Ovary (tissue), 7 donors: ENCODE measurements at regions not wholly inside any gene's neighbourhood (a gene's known extent, or its start where the extent isn't known, plus 50 kb on each side); places are given as distances from the start of the nearest gene placed in this dataset.

Experiments used
- DNase-seq, 5 donors: peaks; one replicate each; pipeline ENCODE4 v3.0.0-alpha.2; 2019 to 2020
- H3K27ac ChIP-seq, 2 donors: fragments of 200-600 bp; one replicate each; pipeline versions ENCODE4 v1.5.1 to v1.8.0; 2019 to 2022
- H3K27me3 ChIP-seq: fragments of 200-600 bp; one replicate; pipeline ENCODE4 v1.8.0; 2022
- H3K36me3 ChIP-seq: fragments of 200-600 bp; sonication (generic); one replicate; pipeline ENCODE4 v1.5.1; 2019
- H3K4me1 ChIP-seq: one replicate; pipeline ENCODE4 v1.8.1; 2013; ENCODE audit warnings: mild to moderate bottlenecking, moderate library complexity; ENCODE audit not compliant: insufficient read depth
- H3K4me3 ChIP-seq: fragments of 200-600 bp; sonication (generic); one replicate; pipeline ENCODE4 v1.5.1; 2017
- H3K9me3 ChIP-seq, 2 donors: fragments of 200-600 bp in 1 of 2; sonication (generic) in 1 of 2; one replicate each; pipeline versions ENCODE4 v1.5.1 to v1.8.1; 2013 to 2019; ENCODE audit warnings: mild to moderate bottlenecking in 1 of 2, moderate library complexity in 1 of 2
- EP300 ChIP-seq: sonication (generic); formaldehyde crosslinking; IDR thresholded peaks from one replicate; pipeline ENCODE4 v1.6.1; 2017; ENCODE audit warnings: antibody characterized with exemption
- POLR2A ChIP-seq: fragments of 450-650 bp; IDR thresholded peaks from one replicate; pipeline ENCODE4 v1.6.1; 2017; ENCODE audit warnings: antibody characterized with exemption, mild to moderate bottlenecking, moderate library complexity
- WGBS, 3 donors: extraction: QIAGEN DNeasy Blood & Tissue Kit in 1 of 3; methylation state at CpG; one replicate each; pipeline versions ENCODE4 v1.1.5 to v1.1.7; 2013 to 2017; 5-methylcytosine and 5-hydroxymethylcytosine counted together
- intact Hi-C, 4 donors: fragments of 100-400 bp; cut with DNase I; formaldehyde crosslinking; loops; one replicate each; pipeline versions ENCODE4 v1.11.0 to v1.15.1; 2022 to 2023
- TF ChIP-seq, protein P1 (sequence below), 3 donors: fragments of 450-650 bp in 2 of 3; fragments of 200-600 bp in 1 of 3; IDR thresholded peaks; one replicate each; pipeline versions ENCODE4 v1.5.1 to v1.8.0; 2016 to 2022; ENCODE audit warnings: antibody characterized with exemption in 3 of 3, mild to moderate bottlenecking in 1 of 3
- donor health status: DM: no; HTN: no; CAD: no; lungs with moderate emphysema.
- donor health status: DM: no; HTN: no; CAD: no.
- donor health status: Bipolar disorder and iron deficiency.
- donor health status: DM: no; HTN: no; CAD: no.
- donor health status: DM: yes; HTN: yes; CAD: no.

DNA sequence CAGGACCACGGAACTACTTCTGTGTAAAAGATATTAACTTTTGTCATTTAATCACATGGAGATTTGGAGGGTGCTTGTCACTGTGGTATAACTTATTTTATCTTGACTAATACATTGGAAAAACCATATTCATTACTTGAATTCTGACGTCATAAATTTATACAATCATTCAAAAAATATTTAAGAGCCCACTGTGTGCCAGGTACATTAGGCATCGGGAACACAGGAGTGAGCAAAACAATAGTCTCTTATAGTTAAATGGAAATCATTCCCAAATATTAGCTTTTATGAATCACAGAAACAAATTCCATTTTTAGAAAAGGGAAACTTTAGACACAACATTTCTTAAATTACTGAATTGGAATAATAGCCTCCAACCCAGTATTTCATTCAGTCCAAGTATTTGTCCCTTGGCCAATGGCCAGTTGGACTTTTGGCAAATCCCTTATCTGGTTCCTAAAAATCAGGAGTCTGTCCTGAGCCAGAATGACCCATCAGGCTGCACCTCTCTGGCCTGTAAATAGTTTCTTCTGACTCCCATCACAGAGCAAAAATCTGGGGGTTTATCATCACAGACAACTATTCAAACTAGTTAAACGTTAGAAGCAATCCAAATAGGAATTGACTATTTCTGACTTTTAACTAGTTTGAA is 104.3 kb upstream of the FSTL4 start:
- Histone ChIP-seq H3K4me1 (no peaks in the 10 kb centered on the region), H3K9me3 (no peaks in the 10 kb centered on the region), H3K36me3 (no peaks in the 10 kb centered on the region), H3K27me3 (no peaks in the 10 kb centered on the region), H3K27ac (no peak overlapping the region), H3K4me3 (no peak overlapping the region)
- intact Hi-C loops = no loop called here
- 33 to 35% (median 35%) methylated on average over 4 of the region's 4 CpGs for WGBS, 3 donors
- TF ChIP-seq POLR2A (no peak), EP300 (no peak)
- TF ChIP-seq, protein P1, sequence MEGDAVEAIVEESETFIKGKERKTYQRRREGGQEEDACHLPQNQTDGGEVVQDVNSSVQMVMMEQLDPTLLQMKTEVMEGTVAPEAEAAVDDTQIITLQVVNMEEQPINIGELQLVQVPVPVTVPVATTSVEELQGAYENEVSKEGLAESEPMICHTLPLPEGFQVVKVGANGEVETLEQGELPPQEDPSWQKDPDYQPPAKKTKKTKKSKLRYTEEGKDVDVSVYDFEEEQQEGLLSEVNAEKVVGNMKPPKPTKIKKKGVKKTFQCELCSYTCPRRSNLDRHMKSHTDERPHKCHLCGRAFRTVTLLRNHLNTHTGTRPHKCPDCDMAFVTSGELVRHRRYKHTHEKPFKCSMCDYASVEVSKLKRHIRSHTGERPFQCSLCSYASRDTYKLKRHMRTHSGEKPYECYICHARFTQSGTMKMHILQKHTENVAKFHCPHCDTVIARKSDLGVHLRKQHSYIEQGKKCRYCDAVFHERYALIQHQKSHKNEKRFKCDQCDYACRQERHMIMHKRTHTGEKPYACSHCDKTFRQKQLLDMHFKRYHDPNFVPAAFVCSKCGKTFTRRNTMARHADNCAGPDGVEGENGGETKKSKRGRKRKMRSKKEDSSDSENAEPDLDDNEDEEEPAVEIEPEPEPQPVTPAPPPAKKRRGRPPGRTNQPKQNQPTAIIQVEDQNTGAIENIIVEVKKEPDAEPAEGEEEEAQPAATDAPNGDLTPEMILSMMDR (IDR thresholded peaks at IDR 0.05) = no peak
- DNase-seq = no peak

DNA sequence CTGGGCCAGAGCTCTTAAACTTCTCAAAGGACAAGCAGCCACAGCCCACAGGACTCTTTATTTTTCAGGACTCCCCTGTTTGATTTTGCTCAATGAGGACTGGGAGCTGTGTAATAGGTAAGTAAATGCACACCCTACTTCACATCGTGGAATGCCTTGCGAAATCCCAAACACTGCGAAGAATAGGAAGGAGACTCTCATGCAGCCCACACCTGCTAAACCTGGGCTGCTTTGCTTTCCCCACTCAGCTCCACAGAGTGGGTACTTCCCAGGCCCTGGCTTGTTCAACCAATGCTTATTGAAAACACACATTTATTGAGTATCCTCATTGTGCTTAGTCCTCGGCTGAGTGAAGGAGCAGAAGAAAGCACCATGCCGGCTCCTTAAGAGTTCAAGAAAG is 103.3 kb upstream of the FSTL4 start:
- intact Hi-C loops = no loop called here
- no peaks in the 10 kb centered on the region for H3K9me3 ChIP-seq
- no peak overlapping the region for H3K27ac ChIP-seq
- no peaks in the 10 kb centered on the region for H3K27me3 ChIP-seq
- no peaks in the 10 kb centered on the region for H3K36me3 ChIP-seq
- WGBS, 3 donors = 78 to 88% (median 88%) methylated on average over 5 of the region's 5 CpGs
- H3K4me3 ChIP-seq = no peak overlapping the region
- DNase-seq = no peak
- H3K4me1 ChIP-seq = no peaks in the 10 kb centered on the region
- TF ChIP-seq, protein P1 (IDR thresholded peaks at IDR 0.05) = no peak
- TF ChIP-seq EP300 (no peak), POLR2A (no peak)

DNA sequence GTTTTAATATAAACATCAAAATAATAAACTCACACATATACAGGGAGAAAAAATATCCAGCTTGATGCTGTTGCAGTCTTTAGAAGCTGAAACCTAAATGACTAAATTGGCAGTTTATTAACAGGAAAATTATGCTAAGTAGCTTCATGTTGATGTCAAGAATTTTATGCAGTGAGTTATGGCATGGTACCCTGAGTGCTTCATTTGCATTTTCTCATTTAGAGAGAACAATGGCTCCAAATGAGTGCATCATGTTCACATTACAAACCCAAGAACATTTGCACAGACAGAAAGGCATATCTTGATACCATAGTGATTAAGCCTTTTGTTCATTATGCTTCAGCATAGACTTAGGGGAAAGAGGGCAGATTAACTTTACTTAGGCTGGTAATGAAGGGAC is 102.9 kb upstream of the FSTL4 start:
- no peak overlapping the region for H3K4me3 ChIP-seq
- no peak overlapping the region for H3K27ac ChIP-seq
- no peaks in the 10 kb centered on the region for H3K9me3 ChIP-seq
- H3K4me1 ChIP-seq = no peaks in the 10 kb centered on the region
- no peaks in the 10 kb centered on the region for H3K36me3 ChIP-seq
- H3K27me3 ChIP-seq = no peaks in the 10 kb centered on the region
- TF ChIP-seq EP300 (no peak), POLR2A (no peak)
- TF ChIP-seq, protein P1 (IDR thresholded peaks at IDR 0.05) = no peak
- DNase-seq = no peak
- intact Hi-C loops = no loop called here

- H3K27me3 ChIP-seq = no peaks in the 10 kb centered on the region
- WGBS, 3 donors = 66 to 75% (median 67%) methylated on average over 12 of the region's 12 CpGs
- no peak for DNase-seq
- no peak overlapping the region for H3K27ac ChIP-seq
- H3K9me3 ChIP-seq = no peaks in the 10 kb centered on the region
- intact Hi-C loops = no loop called here
- H3K36me3 ChIP-seq = no peaks in the 10 kb centered on the region
- no peak for TF ChIP-seq EP300
- TF ChIP-seq POLR2A = no peak
- TF ChIP-seq, protein P1 (IDR thresholded peaks at IDR 0.05) = no peak
- H3K4me1 ChIP-seq = no peaks in the 10 kb centered on the region
- no peak overlapping the region for H3K4me3 ChIP-seq
Observed at GRCh38 chr5:133714161-133714915, 102.0 kb upstream of the FSTL4 start.
